Keratinocyte (primary cell): ENCODE measurements at regions not wholly inside any gene's neighbourhood (a gene's known extent, or its start where the extent isn't known, plus 50 kb on each side); places are given as distances from the start of the nearest gene placed in this dataset.
A peak's percentile ranks its signal among the peaks of the same experiment; 100 is the strongest.

ENCODE experiments used
- DNase-seq: peaks from one replicate; pipeline ENCODE4 v3.0.0-alpha.2; 2011; ENCODE audit warnings: low read depth, missing footprints, low spot score
- FAIRE-seq: peaks from 2 replicates; lab custom pipeline; 2011; peaks lifted over from hg19 to GRCh38; lab: Jason Lieb, UNC
- H2AFZ ChIP-seq: 2 replicates; pipeline ENCODE4 v1.6.0; 2012; ENCODE audit warnings: low read length, control low read depth, inconsistent platforms; ENCODE audit not compliant: control insufficient read depth
- H3K27ac ChIP-seq: 2 replicates; pipeline ENCODE4 v1.5.1; 2011; ENCODE audit warnings: low read length; ENCODE audit not compliant: control insufficient read depth, insufficient read depth
- H3K27me3 ChIP-seq: 3 replicates; pipeline ENCODE4 v1.6.0; 2011; ENCODE audit warnings: low read length; ENCODE audit not compliant: control insufficient read depth, insufficient read depth; ENCODE audit errors: extremely low read depth
- H3K36me3 ChIP-seq, 2 experiments: 2 replicates in 1 of 2; 3 replicates in 1 of 2; pipeline ENCODE4 v1.5.1; 2011; ENCODE audit warnings: low read length in 2 of 2, mild to moderate bottlenecking in 1 of 2; ENCODE audit not compliant: control insufficient read depth in 2 of 2, insufficient read depth in 2 of 2; ENCODE audit errors: extremely low read depth in 1 of 2
- H3K4me1 ChIP-seq: 3 replicates; pipeline ENCODE4 v1.5.1; 2011; ENCODE audit warnings: low read length; ENCODE audit not compliant: control insufficient read depth, insufficient read depth; ENCODE audit errors: extremely low read depth
- H3K4me2 ChIP-seq: 3 replicates; pipeline ENCODE4 v1.6.0; 2011; ENCODE audit warnings: low read depth, low read length; ENCODE audit not compliant: control insufficient read depth, insufficient read depth; ENCODE audit errors: extremely low read depth
- H3K4me3 ChIP-seq, 3 experiments: fragments of 200-600 bp in 1 of 3; sonication (generic) in 1 of 3; 2 replicates in 2 of 3; 3 replicates in 1 of 3; pipeline ENCODE4 v1.5.1; 2011 to 2016; ENCODE audit warnings: low read length in 3 of 3, mild to moderate bottlenecking in 3 of 3, control low read depth in 2 of 3, inconsistent platforms in 1 of 3, low read depth in 1 of 3, mixed read lengths in 1 of 3, mixed run types in 1 of 3, moderate library complexity in 1 of 3; ENCODE audit not compliant: control insufficient read depth in 2 of 3, insufficient read depth in 2 of 3; ENCODE audit errors: extremely low read depth in 1 of 3
- H3K79me2 ChIP-seq: 2 replicates; pipeline ENCODE4 v1.6.0; 2012; ENCODE audit warnings: low read length; ENCODE audit not compliant: control insufficient read depth, insufficient read depth
- H3K9ac ChIP-seq: 3 replicates; pipeline ENCODE4 v1.6.0; 2011; ENCODE audit warnings: low read length; ENCODE audit not compliant: control insufficient read depth, insufficient read depth; ENCODE audit errors: extremely low read depth
- H3K9me1 ChIP-seq: 3 replicates; pipeline ENCODE4 v1.6.0; 2011; ENCODE audit warnings: low read length; ENCODE audit not compliant: control insufficient read depth, insufficient read depth; ENCODE audit errors: extremely low read depth
- H3K9me3 ChIP-seq: 2 replicates; pipeline ENCODE4 v1.5.1; 2012; ENCODE audit warnings: low read depth, low read length; ENCODE audit not compliant: control insufficient read depth
- H4K20me1 ChIP-seq: 3 replicates; pipeline ENCODE4 v1.6.0; 2011; ENCODE audit warnings: low read length; ENCODE audit not compliant: control insufficient read depth, insufficient read depth; ENCODE audit errors: extremely low read depth
- EZH2 ChIP-seq: IDR thresholded peaks from one replicate; pipeline ENCODE4 v1.6.1; 2012; ENCODE audit warnings: inconsistent platforms, mild to moderate bottlenecking, low read length, moderate library complexity
- dilution Hi-C: fragments of 300-500 bp; cut with MboI; formaldehyde crosslinking; loops from one replicate; pipeline ENCODE4 v1.7.0; 2020; ENCODE audit warnings: low sequenced_read_pairs; ENCODE audit not compliant: extremely low pct_ligation_motif_present
- TF ChIP-seq, protein P1 (sequence below), 3 experiments: IDR thresholded peaks in 1 of 3; conservative IDR thresholded peaks in 1 of 3; optimal IDR thresholded peaks in 1 of 3; 2 replicates in 2 of 3; 3 replicates in 1 of 3; pipeline versions ENCODE3 to v1.5.1; 2011; ENCODE audit warnings: low read length in 3 of 3, mild to moderate bottlenecking in 3 of 3, moderate library complexity in 2 of 3, control low read depth in 1 of 3, inconsistent platforms in 1 of 3; ENCODE audit not compliant: insufficient read depth in 2 of 3; ENCODE audit errors: extremely low read depth in 1 of 3

- FAIRE-seq, result peak; percentile 77
- Histone ChIP-seq H3K9me3 (no peaks in the 10 kb centered on the region), H2AFZ (no peak overlapping the region), H3K27me3 (no peaks in the 10 kb centered on the region), H3K4me2 (no peak overlapping the region), H3K9ac (no peak overlapping the region), H4K20me1 (no peaks in the 10 kb centered on the region), H3K9me1 (peaks cover 2% of the 10 kb centered on the region), H3K27ac (no peak overlapping the region), H3K79me2 (no peaks in the 10 kb centered on the region), H3K4me3 (no peak overlapping the region), H3K4me1 (peaks cover 35% of the 10 kb centered on the region), H3K36me3 (no peaks in the 10 kb centered on the region)
- dilution Hi-C loops, result no loop called here
- no peak for DNase-seq
- TF ChIP-seq, protein P1, sequence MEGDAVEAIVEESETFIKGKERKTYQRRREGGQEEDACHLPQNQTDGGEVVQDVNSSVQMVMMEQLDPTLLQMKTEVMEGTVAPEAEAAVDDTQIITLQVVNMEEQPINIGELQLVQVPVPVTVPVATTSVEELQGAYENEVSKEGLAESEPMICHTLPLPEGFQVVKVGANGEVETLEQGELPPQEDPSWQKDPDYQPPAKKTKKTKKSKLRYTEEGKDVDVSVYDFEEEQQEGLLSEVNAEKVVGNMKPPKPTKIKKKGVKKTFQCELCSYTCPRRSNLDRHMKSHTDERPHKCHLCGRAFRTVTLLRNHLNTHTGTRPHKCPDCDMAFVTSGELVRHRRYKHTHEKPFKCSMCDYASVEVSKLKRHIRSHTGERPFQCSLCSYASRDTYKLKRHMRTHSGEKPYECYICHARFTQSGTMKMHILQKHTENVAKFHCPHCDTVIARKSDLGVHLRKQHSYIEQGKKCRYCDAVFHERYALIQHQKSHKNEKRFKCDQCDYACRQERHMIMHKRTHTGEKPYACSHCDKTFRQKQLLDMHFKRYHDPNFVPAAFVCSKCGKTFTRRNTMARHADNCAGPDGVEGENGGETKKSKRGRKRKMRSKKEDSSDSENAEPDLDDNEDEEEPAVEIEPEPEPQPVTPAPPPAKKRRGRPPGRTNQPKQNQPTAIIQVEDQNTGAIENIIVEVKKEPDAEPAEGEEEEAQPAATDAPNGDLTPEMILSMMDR (optimal IDR thresholded peaks at IDR 0.05 in 1 of 3, IDR thresholded peaks at IDR 0.05 in 1 of 3, conservative IDR thresholded peaks at IDR 0.05 in 1 of 3; ENCODE audit: extremely low read depth in 1 of 3, insufficient read depth in 2 of 3, low read length in 3 of 3), result no peak
Measured at GRCh38 chr1:90391126-90391525, 326.0 kb downstream of the BARHL2 start.

DNA sequence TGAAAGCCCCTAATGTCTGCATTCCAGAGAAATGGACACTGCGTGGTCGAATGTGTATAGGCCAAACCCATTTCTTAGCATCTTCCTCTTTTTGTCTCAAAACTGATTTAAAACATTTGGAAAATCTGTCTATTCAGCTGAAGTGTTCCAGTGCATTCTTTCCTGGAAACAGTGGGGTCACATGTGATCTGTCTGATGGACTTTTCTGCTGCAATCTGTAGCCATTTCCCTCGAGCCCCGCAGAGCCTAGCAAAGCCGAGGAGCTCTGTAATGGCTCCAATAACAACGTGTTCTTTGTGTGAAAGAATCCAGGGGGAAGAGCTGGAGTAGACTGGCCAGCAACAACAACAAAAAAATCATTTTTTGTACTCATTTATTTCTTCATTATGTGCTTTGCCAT is 329.3 kb downstream of the BARHL2 start:
- no peak overlapping the region for H3K4me3 ChIP-seq
- DNase-seq (no peak), FAIRE-seq (no peak)
- H2AFZ ChIP-seq, result no peak overlapping the region
- dilution Hi-C loops, result no loop called here
- no peaks in the 10 kb centered on the region for H3K36me3 ChIP-seq
- no peak overlapping the region for H3K27ac ChIP-seq
- peaks cover 30% of the 10 kb centered on the region for H3K4me1 ChIP-seq
- no peak for TF ChIP-seq EZH2
- TF ChIP-seq, protein P1 (optimal IDR thresholded peaks at IDR 0.05 in 1 of 3, IDR thresholded peaks at IDR 0.05 in 1 of 3, conservative IDR thresholded peaks at IDR 0.05 in 1 of 3; ENCODE audit: extremely low read depth in 1 of 3, insufficient read depth in 2 of 3, low read length in 3 of 3), result no peak
- no peaks in the 10 kb centered on the region for H3K79me2 ChIP-seq
- H3K9ac ChIP-seq, result no peak overlapping the region
- H3K4me2 ChIP-seq, result no peak overlapping the region
- no peaks in the 10 kb centered on the region for H4K20me1 ChIP-seq
- H3K27me3 ChIP-seq, result no peaks in the 10 kb centered on the region
- no peaks in the 10 kb centered on the region for H3K9me3 ChIP-seq
- H3K9me1 ChIP-seq, result peaks cover 2% of the 10 kb centered on the region
